KOPT-K1 (cell line): ENCODE measurements at regions not wholly inside any gene's neighbourhood (a gene's known extent, or its start where the extent isn't known, plus 50 kb on each side); places are given as distances from the start of the nearest gene placed in this dataset.

Source experiments
- H3K27ac ChIP-seq: fragments of 200-600 bp; sonication (generic); 2 replicates; pipeline ENCODE4 v1.5.1; 2016; ENCODE audit warnings: antibody characterized with exemption, mild to moderate bottlenecking, low read depth, low read length; ENCODE audit not compliant: poor library complexity, severe bottlenecking
- H3K36me3 ChIP-seq: fragments of 200-600 bp; sonication (generic); 2 replicates; pipeline ENCODE4 v1.5.1; 2017; ENCODE audit warnings: antibody characterized with exemption, mild to moderate bottlenecking, low read length, moderate library complexity; ENCODE audit not compliant: insufficient read depth
- H3K9me3 ChIP-seq: fragments of 200-600 bp; sonication (generic); 2 replicates; pipeline ENCODE4 v1.5.1; 2017; ENCODE audit warnings: antibody characterized with exemption, low read length, mild to moderate bottlenecking; ENCODE audit not compliant: insufficient read depth, poor library complexity, severe bottlenecking

GRCh38 chr12:127650626-127651025, 616.3 kb upstream of the TMEM132C start:
- Histone ChIP-seq H3K9me3 (no peaks in the 10 kb centered on the region), H3K36me3 (no peaks in the 10 kb centered on the region), H3K27ac (no peak overlapping the region)

DNA sequence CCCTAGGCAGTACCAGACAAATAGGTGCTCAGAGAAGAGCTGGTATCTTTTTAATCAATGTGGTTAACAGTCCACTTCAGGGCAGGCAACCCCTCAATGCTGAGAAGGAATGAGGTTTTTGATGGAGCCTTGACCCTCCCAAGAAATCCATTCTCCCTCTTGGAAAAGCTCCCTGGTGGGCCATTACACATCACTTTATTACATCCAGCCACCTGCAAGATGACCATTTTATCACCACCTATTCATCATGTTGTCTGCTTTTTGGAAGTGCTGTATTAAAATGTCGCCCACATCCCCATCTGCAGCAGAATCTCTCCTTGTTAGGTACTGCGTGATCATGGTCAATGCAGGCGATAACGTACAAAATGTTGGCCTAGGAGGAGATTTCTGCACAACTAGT, 614.7 kb upstream of the TMEM132C start:
- Histone ChIP-seq H3K27ac (no peak overlapping the region), H3K36me3 (no peaks in the 10 kb centered on the region), H3K9me3 (no peaks in the 10 kb centered on the region)

DNA sequence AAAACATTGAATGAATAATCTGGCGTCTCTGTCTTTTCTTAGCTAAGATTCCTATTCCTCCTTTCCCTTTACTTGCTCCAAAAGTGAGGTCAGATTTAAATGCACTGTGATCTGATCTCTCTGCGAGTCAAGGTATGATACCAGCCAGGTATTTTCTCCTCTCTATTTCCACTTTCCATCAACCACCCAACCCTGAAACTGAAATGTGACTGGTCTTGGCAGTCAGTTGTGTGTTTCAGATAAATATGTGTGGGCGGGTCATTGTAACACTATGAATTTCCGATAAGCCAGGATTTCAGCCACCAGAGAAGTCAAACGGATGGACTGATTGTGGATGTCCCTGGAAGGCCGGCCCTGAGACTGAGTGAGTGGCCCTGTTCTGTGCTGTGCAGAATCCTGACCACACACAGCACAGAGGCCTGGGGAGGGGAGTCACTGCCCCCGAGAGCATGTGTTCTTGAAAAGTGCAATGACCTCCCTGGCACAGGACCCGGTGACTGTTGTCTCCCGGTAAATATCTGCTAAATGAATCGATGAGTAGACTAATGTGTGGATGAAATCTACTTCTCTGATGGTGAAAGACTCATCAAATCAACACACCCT, 612.5 kb upstream of the TMEM132C start:
- Histone ChIP-seq H3K27ac (no peak overlapping the region), H3K36me3 (no peaks in the 10 kb centered on the region), H3K9me3 (no peaks in the 10 kb centered on the region)

DNA sequence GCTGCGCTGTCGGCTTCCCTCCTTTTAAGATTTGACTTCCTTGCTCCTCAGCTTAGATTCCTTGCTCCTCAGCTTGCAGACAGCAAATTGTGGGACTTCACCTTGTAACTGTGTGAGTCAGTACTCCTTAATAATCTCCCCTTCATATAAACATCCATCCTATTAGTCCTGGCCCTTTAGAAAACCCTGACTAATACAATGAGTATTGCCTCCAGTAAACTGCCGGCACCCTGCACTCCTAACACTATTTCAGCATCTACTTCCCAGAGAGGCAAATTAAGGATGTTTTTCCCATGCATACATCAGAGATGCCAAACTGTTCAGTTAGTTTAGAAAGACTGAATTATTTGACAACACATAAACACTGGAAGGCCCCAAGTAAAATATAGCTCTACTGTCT, 611.3 kb upstream of the TMEM132C start:
- no peak overlapping the region for H3K27ac ChIP-seq

DNA sequence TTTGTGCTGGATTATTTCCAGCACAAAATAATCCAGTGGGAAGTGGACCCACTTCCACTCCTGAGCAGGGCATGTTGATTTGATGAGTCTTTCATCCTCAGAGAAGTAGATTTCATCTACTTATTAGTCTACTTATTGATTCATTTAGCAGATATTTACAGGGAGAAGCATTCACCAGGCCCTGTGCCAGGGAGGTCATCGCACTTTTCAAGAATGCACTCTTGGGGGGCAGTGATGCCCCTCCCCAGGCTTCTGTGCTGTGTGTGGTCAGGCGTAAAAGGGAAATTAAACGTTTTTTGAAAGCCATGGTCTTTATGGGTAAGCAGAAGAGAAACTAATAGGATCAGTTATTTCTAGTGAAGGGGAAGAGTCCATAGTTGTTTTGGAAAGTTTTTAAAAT, 610.7 kb upstream of the TMEM132C start:
- Histone ChIP-seq H3K9me3 (no peaks in the 10 kb centered on the region), H3K36me3 (no peaks in the 10 kb centered on the region), H3K27ac (no peak overlapping the region)

More for the DNA sequence above, 611.3 kb upstream of the TMEM132C start:
- Histone ChIP-seq H3K9me3 (no peaks in the 10 kb centered on the region), H3K36me3 (no peaks in the 10 kb centered on the region)

GRCh38 chr12:127657036-127657435, 609.9 kb upstream of the TMEM132C start:
- H3K9me3 ChIP-seq: no peaks in the 10 kb centered on the region
- H3K36me3 ChIP-seq: no peaks in the 10 kb centered on the region
- no peak overlapping the region for H3K27ac ChIP-seq

- Histone ChIP-seq H3K36me3 (no peaks in the 10 kb centered on the region), H3K27ac (no peak overlapping the region), H3K9me3 (no peaks in the 10 kb centered on the region)
Observed at GRCh38 chr12:127660961-127661360, 606.0 kb upstream of the TMEM132C start.

GRCh38 chr12:127663716-127664115, 603.3 kb upstream of the TMEM132C start:
- H3K36me3 ChIP-seq: no peaks in the 10 kb centered on the region
- H3K27ac ChIP-seq: no peak overlapping the region
- H3K9me3 ChIP-seq: no peaks in the 10 kb centered on the region

- Histone ChIP-seq H3K9me3 (no peaks in the 10 kb centered on the region), H3K27ac (no peak overlapping the region), H3K36me3 (no peaks in the 10 kb centered on the region)
Observed at GRCh38 chr12:127664901-127665300, 602.1 kb upstream of the TMEM132C start.

DNA sequence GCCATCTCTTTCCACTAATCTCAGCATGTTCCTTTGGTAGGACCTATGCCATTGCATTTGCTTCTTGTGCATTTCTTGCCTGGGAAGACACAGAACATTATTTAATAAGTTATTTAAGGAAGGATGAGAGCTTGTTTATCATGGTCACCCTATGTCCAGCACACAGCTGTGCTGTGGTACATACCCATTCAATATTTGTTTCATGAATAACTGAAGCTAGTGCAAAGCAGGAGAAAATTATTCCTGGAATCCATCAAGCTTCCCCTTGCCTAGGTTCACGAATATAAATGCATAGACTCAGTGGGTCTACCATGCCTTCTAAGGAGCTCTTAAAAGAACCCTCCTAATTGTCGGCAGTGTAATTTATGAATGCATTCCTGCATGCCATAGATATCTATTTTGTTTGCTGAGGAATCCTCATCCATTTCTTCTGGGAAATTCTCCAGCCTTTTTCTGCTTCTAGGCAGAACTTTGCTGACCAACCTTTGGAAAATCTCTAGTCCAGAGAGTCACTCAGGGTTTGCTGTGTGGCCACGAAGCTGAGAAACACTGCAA, 599.8 kb upstream of the TMEM132C start:
- Histone ChIP-seq H3K27ac (no peak overlapping the region), H3K9me3 (peaks cover 6% of the 10 kb centered on the region), H3K36me3 (no peaks in the 10 kb centered on the region)

DNA sequence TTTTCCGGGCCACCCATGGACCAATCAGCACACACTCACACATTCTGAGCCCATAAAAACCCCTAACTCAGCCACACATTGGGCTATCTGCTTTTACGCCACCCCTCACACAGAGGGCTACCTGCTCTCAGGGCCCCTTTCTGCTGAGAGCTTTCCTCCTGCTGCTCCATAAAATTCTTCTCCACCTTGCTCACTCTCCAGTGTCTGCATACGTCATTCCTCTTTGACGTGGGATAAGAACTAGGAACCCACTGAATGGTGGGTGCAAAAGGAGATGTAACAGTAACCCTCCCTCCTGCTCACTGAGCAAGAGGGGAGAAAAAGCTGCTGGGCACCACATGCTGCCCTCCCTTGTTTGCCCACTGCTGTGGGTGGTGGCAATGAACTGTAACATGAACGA, 596.7 kb upstream of the TMEM132C start:
- Histone ChIP-seq H3K9me3 (peaks cover 6% of the 10 kb centered on the region), H3K27ac (no peak overlapping the region), H3K36me3 (no peaks in the 10 kb centered on the region)

DNA sequence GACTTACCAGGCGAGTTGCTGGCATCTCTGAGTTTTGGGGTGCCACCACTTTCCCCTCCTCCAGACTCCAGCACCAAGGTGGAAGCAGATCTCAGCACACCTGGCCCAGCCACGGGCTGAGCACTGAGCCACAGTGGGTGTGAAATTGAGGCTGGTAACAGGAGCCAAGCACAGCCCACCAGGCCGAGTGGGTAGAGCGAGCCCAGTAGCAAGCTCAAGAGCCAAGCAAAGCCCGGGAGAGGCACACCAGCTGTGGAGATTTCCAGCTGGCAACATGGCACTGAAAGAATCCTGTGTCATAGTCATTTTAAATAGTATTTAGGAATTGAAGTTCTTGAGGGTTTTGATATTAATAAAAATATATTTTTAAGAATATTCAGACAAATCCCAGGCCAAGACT, 596.2 kb upstream of the TMEM132C start:
- no peaks in the 10 kb centered on the region for H3K36me3 ChIP-seq
- H3K9me3 ChIP-seq: peaks cover 6% of the 10 kb centered on the region
- no peak overlapping the region for H3K27ac ChIP-seq

- no peaks in the 10 kb centered on the region for H3K36me3 ChIP-seq
- no peaks in the 10 kb centered on the region for H3K9me3 ChIP-seq
- no peak overlapping the region for H3K27ac ChIP-seq
Observed at GRCh38 chr12:127675936-127676335, 591.0 kb upstream of the TMEM132C start.

DNA sequence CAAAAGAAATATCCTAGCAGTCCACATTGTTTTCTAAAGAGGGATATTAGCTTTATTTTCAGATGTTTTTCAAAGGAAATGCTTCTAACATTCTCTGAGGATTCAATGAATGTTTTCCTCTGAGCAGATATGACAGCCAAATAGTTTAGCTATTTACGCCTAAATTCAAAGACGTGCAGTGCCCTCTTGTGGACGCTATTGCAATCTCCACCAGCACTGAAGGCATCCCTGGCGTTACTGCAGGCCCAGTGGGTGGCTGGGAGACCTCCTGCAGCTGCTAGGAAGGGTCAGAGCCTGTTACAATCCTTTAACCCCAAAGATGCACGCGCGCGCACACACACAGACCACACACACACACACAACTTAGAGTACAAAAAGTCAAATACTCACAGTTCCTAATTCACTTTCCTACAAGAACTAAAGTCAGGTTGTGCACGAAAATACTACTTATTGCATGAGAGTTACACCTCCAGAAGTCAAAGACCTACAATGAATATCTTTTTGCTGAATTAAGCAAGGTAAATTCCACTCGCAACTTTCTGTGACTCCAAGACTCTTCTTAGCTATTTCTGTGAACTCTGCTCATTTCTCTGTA, 589.3 kb upstream of the TMEM132C start:
- H3K27ac ChIP-seq: no peak overlapping the region
- no peaks in the 10 kb centered on the region for H3K9me3 ChIP-seq
- no peaks in the 10 kb centered on the region for H3K36me3 ChIP-seq

DNA sequence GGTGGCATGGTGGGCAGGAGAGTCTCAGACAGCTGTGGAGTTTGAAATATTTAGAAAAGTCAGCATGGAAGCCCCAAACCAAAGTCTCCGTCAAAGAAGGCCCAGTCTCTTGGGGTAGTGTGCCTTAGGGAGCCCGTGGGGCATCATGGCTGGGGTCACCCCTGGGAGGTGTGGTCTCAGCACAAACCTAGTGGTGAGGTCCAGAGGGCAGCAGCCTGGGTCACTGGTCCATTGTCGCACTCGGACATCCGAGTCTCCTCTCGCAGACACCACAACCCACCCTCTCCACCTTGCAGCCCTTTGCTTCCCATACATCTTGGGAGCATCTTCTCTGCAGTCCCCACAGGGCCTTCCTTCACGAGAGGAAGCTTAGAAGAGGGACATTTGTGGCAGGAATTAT, 588.0 kb upstream of the TMEM132C start:
- Histone ChIP-seq H3K36me3 (no peaks in the 10 kb centered on the region), H3K27ac (no peak overlapping the region), H3K9me3 (no peaks in the 10 kb centered on the region)

GRCh38 chr12:127680516-127680915, 586.5 kb upstream of the TMEM132C start:
- Histone ChIP-seq H3K36me3 (no peaks in the 10 kb centered on the region), H3K27ac (no peak overlapping the region), H3K9me3 (no peaks in the 10 kb centered on the region)
